ENCODE measurements at regions not wholly inside any gene's neighbourhood (a gene's known extent, or its start where the extent isn't known, plus 50 kb on each side); places are given as distances from the start of the nearest gene placed in this dataset.

DNA sequence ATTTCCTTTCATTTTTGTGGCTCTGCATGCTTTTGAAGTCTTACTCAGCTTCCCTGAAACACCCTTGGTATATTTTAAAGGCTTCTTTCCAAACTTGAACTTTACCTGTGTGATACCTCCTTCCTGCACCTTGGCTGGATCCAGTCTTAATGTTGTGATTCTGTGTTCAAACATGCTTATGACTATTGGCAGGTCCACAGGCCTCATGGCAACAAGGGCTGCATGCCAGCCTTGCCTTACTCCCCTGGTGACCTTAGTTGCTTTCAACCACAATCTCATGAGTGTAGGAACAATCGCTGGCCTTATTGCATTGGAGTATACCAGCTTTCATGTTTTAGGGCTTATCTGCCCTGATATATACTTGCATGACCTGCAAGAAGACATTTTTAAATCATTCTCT, 238.7 kb downstream of the KIF20B start:
- TF ChIP-seq POLR2A (IDR thresholded peaks at IDR 0.05; ENCODE audit: low read depth), result no peak
- TF ChIP-seq, protein P1, sequence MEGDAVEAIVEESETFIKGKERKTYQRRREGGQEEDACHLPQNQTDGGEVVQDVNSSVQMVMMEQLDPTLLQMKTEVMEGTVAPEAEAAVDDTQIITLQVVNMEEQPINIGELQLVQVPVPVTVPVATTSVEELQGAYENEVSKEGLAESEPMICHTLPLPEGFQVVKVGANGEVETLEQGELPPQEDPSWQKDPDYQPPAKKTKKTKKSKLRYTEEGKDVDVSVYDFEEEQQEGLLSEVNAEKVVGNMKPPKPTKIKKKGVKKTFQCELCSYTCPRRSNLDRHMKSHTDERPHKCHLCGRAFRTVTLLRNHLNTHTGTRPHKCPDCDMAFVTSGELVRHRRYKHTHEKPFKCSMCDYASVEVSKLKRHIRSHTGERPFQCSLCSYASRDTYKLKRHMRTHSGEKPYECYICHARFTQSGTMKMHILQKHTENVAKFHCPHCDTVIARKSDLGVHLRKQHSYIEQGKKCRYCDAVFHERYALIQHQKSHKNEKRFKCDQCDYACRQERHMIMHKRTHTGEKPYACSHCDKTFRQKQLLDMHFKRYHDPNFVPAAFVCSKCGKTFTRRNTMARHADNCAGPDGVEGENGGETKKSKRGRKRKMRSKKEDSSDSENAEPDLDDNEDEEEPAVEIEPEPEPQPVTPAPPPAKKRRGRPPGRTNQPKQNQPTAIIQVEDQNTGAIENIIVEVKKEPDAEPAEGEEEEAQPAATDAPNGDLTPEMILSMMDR (IDR thresholded peaks at IDR 0.05), result no peak
- TF ChIP-seq POLR2AphosphoS5 (IDR thresholded peaks at IDR 0.05), result no peak

Measured in esophagus muscularis mucosa (tissue), 3 donors.